Neural progenitor cell (in vitro differentiated cells): ENCODE measurements at regions not wholly inside any gene's neighbourhood (a gene's known extent, or its start where the extent isn't known, plus 50 kb on each side); places are given as distances from the start of the nearest gene placed in this dataset.

ENCODE experiments used
- DNase-seq: peaks from one replicate; pipeline ENCODE4 v3.0.0-alpha.2; 2016; ENCODE audit warnings: low spot score
- H2AFZ ChIP-seq: fragments of 200-600 bp; sonication (generic); replicated peaks from 2 replicates; pipeline ENCODE4 v1.6.1; 2016; ENCODE audit warnings: antibody characterized with exemption
- H3F3A ChIP-seq: fragments of 200-600 bp; sonication (generic); 2 replicates; pipeline ENCODE4 v1.6.1; 2016; ENCODE audit warnings: antibody characterized with exemption, low read depth
- H3K27ac ChIP-seq: fragments of 200-600 bp; sonication (generic); 2 replicates; pipeline ENCODE4 v1.5.1; 2016; ENCODE audit warnings: mild to moderate bottlenecking
- H3K27me3 ChIP-seq: fragments of 200-600 bp; sonication (generic); 2 replicates; pipeline ENCODE4 v1.6.1; 2016; ENCODE audit warnings: mild to moderate bottlenecking, moderate library complexity
- H3K36me3 ChIP-seq: fragments of 200-600 bp; sonication (generic); 2 replicates; pipeline ENCODE4 v1.5.1; 2016
- H3K4me1 ChIP-seq: fragments of 200-600 bp; sonication (generic); 2 replicates; pipeline ENCODE4 v1.6.1; 2016; ENCODE audit warnings: mixed run types
- H3K4me2 ChIP-seq: fragments of 200-600 bp; sonication (generic); 2 replicates; pipeline ENCODE4 v1.6.1; 2016
- H3K4me3 ChIP-seq: fragments of 200-600 bp; sonication (generic); 2 replicates; pipeline ENCODE4 v1.5.1; 2016
- H3K79me2 ChIP-seq: fragments of 200-600 bp; sonication (generic); 2 replicates; pipeline ENCODE4 v1.6.1; 2016; ENCODE audit warnings: low read depth
- H3K9ac ChIP-seq: fragments of 200-600 bp; sonication (generic); 2 replicates; pipeline ENCODE4 v1.6.1; 2016
- H3K9me3 ChIP-seq: fragments of 200-600 bp; sonication (generic); 2 replicates; pipeline ENCODE4 v1.5.1; 2016; ENCODE audit warnings: low read depth
- H4K20me1 ChIP-seq: fragments of 200-600 bp; sonication (generic); 2 replicates; pipeline ENCODE4 v1.6.1; 2016; ENCODE audit warnings: low read depth
- H3K27ac Mint-ChIP-seq: 3 replicates; pipeline ENCODE4 v1.8.0; 2021; ENCODE audit warnings: mixed read lengths
- H3K27me3 Mint-ChIP-seq: 2 replicates; pipeline ENCODE4 v1.8.0; 2022; ENCODE audit warnings: low read depth, mild to moderate bottlenecking, inconsistent platforms, moderate library complexity, mixed read lengths; ENCODE audit not compliant: insufficient read depth
- H3K36me3 Mint-ChIP-seq: 3 replicates; pipeline ENCODE4 v1.8.0; 2021; ENCODE audit warnings: mixed read lengths
- H3K4me1 Mint-ChIP-seq: 3 replicates; pipeline ENCODE4 v1.8.0; 2021; ENCODE audit warnings: mixed read lengths
- H3K4me3 Mint-ChIP-seq: 3 replicates; pipeline ENCODE4 v1.8.0; 2021; ENCODE audit warnings: mild to moderate bottlenecking, moderate library complexity, mixed read lengths
- H3K9me3 Mint-ChIP-seq: 3 replicates; pipeline ENCODE4 v1.8.0; 2020; ENCODE audit warnings: mixed read lengths
- EZH2 ChIP-seq: fragments of 200-600 bp; sonication (generic); IDR thresholded peaks from 2 replicates; pipeline ENCODE4 v1.6.1; 2017; ENCODE audit warnings: antibody characterized with exemption, mild to moderate bottlenecking, moderate library complexity
- EZH2phosphoT487 ChIP-seq: fragments of 200-600 bp; sonication (generic); IDR thresholded peaks from 2 replicates; pipeline ENCODE4 v1.6.1; 2017; ENCODE audit warnings: antibody characterized with exemption
- TF ChIP-seq, protein P1 (sequence below): fragments of 200-600 bp; sonication (generic); IDR thresholded peaks from 2 replicates; pipeline ENCODE4 v1.5.1; 2017; ENCODE audit warnings: antibody characterized with exemption, mild to moderate bottlenecking

DNA sequence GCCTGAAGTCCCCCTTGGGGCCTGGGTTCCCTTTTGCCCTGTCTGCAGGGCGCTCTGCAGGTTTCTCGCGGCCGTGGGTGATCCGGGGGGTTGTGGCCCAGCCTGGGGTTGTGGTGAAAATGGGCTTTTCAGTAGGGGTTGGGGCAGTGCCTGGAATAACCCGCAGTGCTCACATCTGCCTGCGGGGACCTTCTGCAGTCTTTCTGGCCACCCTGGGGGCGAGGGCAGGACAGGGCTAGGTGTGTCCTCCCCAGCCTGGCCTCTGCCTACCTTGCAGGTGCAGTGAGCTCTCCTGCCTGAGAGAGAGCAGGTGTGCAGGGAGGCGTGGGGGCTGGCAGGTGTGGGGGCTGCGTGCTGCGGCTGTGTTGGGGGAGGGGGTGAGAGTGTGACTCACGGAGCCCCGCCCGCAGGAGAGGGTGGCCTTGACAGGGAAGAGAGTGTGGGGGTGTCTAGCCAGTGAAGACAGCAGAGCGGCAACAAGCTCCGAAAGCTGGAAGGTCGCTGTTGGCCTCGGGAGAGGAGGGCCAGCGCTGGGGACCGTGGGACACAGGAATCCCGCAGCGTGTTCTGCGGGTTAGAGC lies 131.4 kb downstream of the MRPL36 start:
- peaks cover 4% of the 10 kb centered on the region for H3K9me3 Mint-ChIP-seq
- TF ChIP-seq EZH2 (peak; percentile 72), EZH2phosphoT487 (peak; percentile 23)
- TF ChIP-seq, protein P1, sequence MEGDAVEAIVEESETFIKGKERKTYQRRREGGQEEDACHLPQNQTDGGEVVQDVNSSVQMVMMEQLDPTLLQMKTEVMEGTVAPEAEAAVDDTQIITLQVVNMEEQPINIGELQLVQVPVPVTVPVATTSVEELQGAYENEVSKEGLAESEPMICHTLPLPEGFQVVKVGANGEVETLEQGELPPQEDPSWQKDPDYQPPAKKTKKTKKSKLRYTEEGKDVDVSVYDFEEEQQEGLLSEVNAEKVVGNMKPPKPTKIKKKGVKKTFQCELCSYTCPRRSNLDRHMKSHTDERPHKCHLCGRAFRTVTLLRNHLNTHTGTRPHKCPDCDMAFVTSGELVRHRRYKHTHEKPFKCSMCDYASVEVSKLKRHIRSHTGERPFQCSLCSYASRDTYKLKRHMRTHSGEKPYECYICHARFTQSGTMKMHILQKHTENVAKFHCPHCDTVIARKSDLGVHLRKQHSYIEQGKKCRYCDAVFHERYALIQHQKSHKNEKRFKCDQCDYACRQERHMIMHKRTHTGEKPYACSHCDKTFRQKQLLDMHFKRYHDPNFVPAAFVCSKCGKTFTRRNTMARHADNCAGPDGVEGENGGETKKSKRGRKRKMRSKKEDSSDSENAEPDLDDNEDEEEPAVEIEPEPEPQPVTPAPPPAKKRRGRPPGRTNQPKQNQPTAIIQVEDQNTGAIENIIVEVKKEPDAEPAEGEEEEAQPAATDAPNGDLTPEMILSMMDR, result peak; percentile 6
- peaks cover 17% of the 10 kb centered on the region for H3K4me1 Mint-ChIP-seq
- Histone ChIP-seq H3K4me2 (peak overlapping the region; percentile 87), H3K4me1 (peaks cover 6% of the 10 kb centered on the region), H3K9ac (no peak overlapping the region), H3F3A (no peaks in the 10 kb centered on the region), H3K79me2 (no peaks in the 10 kb centered on the region), H4K20me1 (no peaks in the 10 kb centered on the region), H3K27me3 (peaks cover 64% of the 10 kb centered on the region), H3K36me3 (no peaks in the 10 kb centered on the region), H2AFZ (peak overlapping the region; percentile 91), H3K27ac (no peak overlapping the region), H3K9me3 (no peaks in the 10 kb centered on the region), H3K4me3 (peak overlapping the region; percentile 56)
- H3K27me3 Mint-ChIP-seq, result peaks cover 11% of the 10 kb centered on the region
- H3K4me3 Mint-ChIP-seq, result peak overlapping the region; percentile 81
- no peaks in the 10 kb centered on the region for H3K36me3 Mint-ChIP-seq
- H3K27ac Mint-ChIP-seq, result no peak overlapping the region
- peak; percentile 44 for DNase-seq

DNA sequence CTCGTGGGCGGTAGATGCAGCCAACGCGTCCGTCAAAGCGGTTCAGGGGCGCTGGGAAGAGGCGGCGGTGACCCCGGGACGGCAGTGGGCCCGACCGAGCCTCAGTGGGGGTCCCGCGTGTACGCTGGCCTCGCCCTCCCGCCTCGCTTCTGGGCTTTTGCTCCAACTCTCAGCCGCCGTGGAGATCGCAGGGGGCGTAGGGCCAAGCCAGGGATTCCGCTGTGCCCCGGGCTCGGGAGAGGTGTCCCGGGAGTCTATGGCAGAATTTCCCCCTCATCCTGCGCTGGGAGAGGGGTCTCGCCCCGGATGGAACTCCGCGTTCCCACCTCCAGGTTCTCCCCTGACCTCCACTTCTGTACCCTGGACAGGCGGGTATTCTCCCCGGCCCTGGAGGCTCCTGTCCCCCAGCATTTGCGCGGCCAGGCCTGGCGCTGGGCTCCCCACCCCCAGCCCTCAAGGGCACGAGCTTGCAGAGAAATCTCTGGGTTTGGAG lies 131.9 kb downstream of the MRPL36 start:
- peaks cover 4% of the 10 kb centered on the region for H3K9me3 Mint-ChIP-seq
- H3K27me3 Mint-ChIP-seq, result peaks cover 15% of the 10 kb centered on the region
- peak overlapping the region; percentile 87 for H3K4me2 ChIP-seq

DNA sequence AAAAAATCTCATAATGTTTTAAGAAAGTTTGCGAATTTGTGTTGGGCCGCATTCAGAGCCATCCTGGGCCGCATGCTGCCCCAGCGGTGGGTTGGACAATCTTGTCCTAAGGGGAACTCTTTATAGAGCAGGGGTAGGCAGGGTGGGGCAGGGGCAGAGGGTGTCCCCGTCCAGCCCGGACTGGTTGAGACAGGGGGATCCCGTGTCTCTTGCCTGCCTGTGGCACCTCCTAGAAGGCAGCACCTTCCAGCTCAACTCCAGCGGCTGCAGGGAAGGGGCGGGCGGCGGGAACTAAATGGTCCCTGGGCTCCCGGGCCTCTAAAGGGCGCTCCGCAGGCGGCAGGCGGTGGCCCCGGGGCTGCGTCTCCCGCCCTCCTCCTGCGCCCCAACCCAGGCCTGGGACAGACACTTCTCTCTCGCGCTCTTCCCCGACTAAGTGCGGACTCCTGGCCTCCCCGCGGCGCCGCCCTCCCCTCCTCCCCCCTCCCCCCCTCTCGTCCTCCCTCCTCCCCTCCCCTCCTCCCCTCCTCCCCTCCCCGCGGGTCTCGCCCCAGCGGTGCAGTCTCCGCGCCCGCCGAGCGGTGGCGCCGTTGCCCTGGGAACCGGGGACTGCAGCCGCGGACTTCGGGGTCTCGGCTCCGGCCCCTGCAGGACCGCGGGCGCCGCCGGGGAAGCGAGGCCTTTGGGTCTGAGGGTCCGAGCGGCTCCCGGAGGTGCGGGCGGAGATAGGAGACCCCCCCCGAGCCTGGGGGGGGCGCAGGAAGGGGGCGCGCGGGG lies 132.6 kb downstream of the MRPL36 start:
- H3K27ac ChIP-seq, result no peak overlapping the region
- H3K79me2 ChIP-seq, result no peaks in the 10 kb centered on the region
- Mint-ChIP-seq H3K27ac (no peak overlapping the region), H3K4me3 (peak overlapping the region; percentile 79), H3K27me3 (peaks cover 16% of the 10 kb centered on the region), H3K36me3 (no peaks in the 10 kb centered on the region), H3K4me1 (peaks cover 17% of the 10 kb centered on the region), H3K9me3 (peaks cover 4% of the 10 kb centered on the region)
- no peaks in the 10 kb centered on the region for H3F3A ChIP-seq
- no peak overlapping the region for H2AFZ ChIP-seq
- H3K4me1 ChIP-seq, result peaks cover 6% of the 10 kb centered on the region
- no peak overlapping the region for H3K9ac ChIP-seq
- H3K4me3 ChIP-seq, result peak overlapping the region; percentile 56
- no peaks in the 10 kb centered on the region for H3K36me3 ChIP-seq
- peak; percentile 88 for DNase-seq
- peak overlapping the region; percentile 87 for H3K4me2 ChIP-seq
- peaks cover 64% of the 10 kb centered on the region for H3K27me3 ChIP-seq
- H3K9me3 ChIP-seq, result no peaks in the 10 kb centered on the region
- TF ChIP-seq, protein P1, result peak; percentile 61
- TF ChIP-seq EZH2 (no peak), EZH2phosphoT487 (no peak)
- H4K20me1 ChIP-seq, result no peaks in the 10 kb centered on the region

More for the DNA sequence above, 131.9 kb downstream of the MRPL36 start:
- Histone ChIP-seq H3K79me2 (no peaks in the 10 kb centered on the region), H3K9me3 (no peaks in the 10 kb centered on the region), H3K27me3 (peaks cover 64% of the 10 kb centered on the region), H2AFZ (peak overlapping the region; percentile 91), H3K27ac (no peak overlapping the region), H3K9ac (no peak overlapping the region), H4K20me1 (no peaks in the 10 kb centered on the region), H3F3A (no peaks in the 10 kb centered on the region), H3K36me3 (no peaks in the 10 kb centered on the region), H3K4me3 (peak overlapping the region; percentile 56), H3K4me1 (peaks cover 6% of the 10 kb centered on the region)
- TF ChIP-seq EZH2phosphoT487, result peak; percentile 31
- TF ChIP-seq, protein P1, result no peak
- H3K4me1 Mint-ChIP-seq, result peaks cover 17% of the 10 kb centered on the region
- no peak for DNase-seq
- H3K36me3 Mint-ChIP-seq, result no peaks in the 10 kb centered on the region
- no peak overlapping the region for H3K27ac Mint-ChIP-seq
- H3K4me3 Mint-ChIP-seq, result peak overlapping the region; percentile 81
